ENCODE measurements at regions not wholly inside any gene's neighbourhood (a gene's known extent, or its start where the extent isn't known, plus 50 kb on each side); places are given as distances from the start of the nearest gene placed in this dataset.
A peak's percentile ranks its signal among the peaks of the same experiment; 100 is the strongest.

DNA sequence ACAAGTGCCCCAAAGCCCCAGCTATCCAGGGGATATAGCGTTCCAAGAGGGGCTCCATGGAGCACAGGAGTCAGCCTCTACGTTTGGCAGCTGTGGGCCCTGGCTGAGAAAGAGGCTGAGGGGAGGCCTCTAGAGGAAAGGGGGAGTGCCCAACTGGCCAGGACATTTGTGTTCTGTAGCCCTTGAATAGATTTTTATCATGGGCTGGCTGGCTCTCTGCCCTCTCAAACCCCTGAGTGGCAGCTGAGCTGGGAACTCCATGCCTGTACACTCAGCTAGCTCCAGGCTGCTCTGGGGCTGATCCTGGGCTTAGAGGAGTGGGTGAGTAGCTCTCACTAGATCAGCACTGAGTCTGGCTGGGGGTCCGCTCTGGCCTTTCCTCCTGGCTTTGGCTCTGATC, 285.0 kb downstream of the ZSWIM6 start:
- Mint-ChIP-seq H3K27ac (no peak overlapping the region), H3K4me3 (no peak overlapping the region), H3K27me3 (peaks cover 12% of the 10 kb centered on the region), H3K4me1 (ENCODE audit: low read depth) (peaks cover 21% of the 10 kb centered on the region), H3K36me3 (ENCODE audit: low read depth) (no peaks in the 10 kb centered on the region), H3K9me3 (no peaks in the 10 kb centered on the region)
- intact Hi-C loops (cut with micrococcal nuclease) = no loop called here

GRCh38 chr5:61617995-61618525, 286.0 kb downstream of the ZSWIM6 start:
- no peaks in the 10 kb centered on the region for H3K9me3 Mint-ChIP-seq
- peaks cover 26% of the 10 kb centered on the region for H3K4me1 Mint-ChIP-seq (ENCODE audit: low read depth)
- no peak overlapping the region for H3K27ac Mint-ChIP-seq
- H3K4me3 Mint-ChIP-seq = no peak overlapping the region
- intact Hi-C loops (cut with micrococcal nuclease) = no loop called here
- no peaks in the 10 kb centered on the region for H3K36me3 Mint-ChIP-seq (ENCODE audit: low read depth)
- peaks cover 11% of the 10 kb centered on the region for H3K27me3 Mint-ChIP-seq

DNA sequence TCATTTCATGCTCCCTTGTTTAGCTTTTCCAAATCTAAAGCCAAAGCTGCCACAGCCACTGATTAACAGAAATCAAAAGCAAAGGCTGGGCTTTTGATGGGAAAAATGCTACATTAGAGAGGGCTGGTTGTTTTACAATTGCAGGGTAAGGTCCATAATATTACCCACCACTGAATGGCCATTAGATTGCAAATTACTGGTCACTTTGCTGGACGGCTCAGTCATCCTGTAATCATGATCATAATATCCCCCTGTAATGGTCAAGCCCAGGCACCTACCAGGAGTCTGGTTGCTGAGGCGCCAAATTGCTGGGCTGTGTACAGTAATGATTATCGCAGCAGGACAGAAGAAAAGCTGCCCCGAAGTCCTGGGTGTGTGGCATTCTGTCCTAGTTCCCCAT, 286.5 kb downstream of the ZSWIM6 start:
- H3K4me3 Mint-ChIP-seq = no peak overlapping the region
- H3K9me3 Mint-ChIP-seq = no peaks in the 10 kb centered on the region
- no peaks in the 10 kb centered on the region for H3K36me3 Mint-ChIP-seq (ENCODE audit: low read depth)
- H3K4me1 Mint-ChIP-seq (ENCODE audit: low read depth) = peaks cover 26% of the 10 kb centered on the region
- H3K27ac Mint-ChIP-seq = no peak overlapping the region
- intact Hi-C loops (cut with micrococcal nuclease) = no loop called here
- H3K27me3 Mint-ChIP-seq = peaks cover 10% of the 10 kb centered on the region

DNA sequence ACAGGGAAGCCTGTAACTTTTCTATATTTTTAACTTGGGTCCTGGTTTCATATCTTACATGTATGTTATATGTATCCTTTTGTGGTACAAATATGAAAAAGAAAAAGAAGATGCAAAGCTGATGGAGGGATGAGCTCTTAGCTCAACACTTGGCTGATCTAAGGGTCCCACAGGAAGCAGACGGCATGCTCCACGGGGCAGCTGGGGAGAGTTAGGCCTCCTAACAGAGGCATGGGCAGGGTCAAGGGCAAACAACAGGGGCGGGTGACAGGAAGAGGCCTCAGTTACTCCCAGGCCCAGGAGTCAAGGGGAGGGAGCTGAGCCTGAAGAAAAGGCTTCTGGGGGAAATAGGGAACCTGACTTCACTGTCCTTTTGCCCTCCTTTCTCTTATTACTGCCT, 287.2 kb downstream of the ZSWIM6 start:
- intact Hi-C loops (cut with micrococcal nuclease) = no loop called here
- H3K4me1 Mint-ChIP-seq (ENCODE audit: low read depth) = peaks cover 20% of the 10 kb centered on the region
- H3K36me3 Mint-ChIP-seq (ENCODE audit: low read depth) = no peaks in the 10 kb centered on the region
- no peaks in the 10 kb centered on the region for H3K9me3 Mint-ChIP-seq
- H3K27me3 Mint-ChIP-seq = peaks cover 4% of the 10 kb centered on the region
- no peak overlapping the region for H3K4me3 Mint-ChIP-seq
- peak overlapping the region; percentile 2 for H3K27ac Mint-ChIP-seq

DNA sequence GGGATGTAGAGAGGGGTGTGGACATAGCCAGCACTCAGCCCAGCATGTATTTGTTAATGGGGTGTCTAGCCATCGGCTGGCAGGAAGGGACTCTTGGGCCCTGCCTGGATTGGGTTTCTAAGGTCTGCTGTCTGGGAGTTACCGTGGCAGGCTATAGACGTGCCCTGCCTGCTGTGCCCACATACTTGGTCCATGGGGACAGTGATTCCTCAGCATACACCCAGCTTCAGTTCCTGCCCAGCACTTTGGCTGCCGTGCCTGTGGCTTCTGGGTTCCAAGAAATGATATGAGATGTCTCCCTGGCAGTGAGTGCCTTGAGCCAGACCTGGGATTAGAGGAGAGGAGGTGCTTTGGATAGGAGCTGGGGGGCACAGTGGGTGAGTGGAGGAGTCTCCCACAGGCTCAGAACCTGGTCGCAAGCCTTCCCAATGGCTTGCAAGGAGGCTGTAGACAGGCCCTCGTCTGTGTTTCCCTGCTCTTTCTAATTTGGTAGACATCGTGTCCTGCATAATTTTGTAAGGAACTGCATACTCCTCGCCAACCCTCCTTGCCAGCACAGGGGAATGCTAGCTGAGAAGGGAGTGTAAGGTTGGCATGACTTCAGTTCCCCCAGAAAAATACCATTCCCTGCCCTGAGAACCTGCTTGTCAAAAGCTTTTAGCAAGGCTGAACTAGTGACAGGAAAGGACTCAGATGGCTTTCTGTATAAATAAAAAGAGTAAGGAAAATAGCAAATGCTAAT, 287.9 kb downstream of the ZSWIM6 start:
- intact Hi-C loops (cut with micrococcal nuclease) = loop anchor here (10.0 kb wide), 1 partner anchor 925 kb away; no protein-coding TSS in a partner anchor
- no peaks in the 10 kb centered on the region for H3K9me3 Mint-ChIP-seq
- H3K4me3 Mint-ChIP-seq = no peak overlapping the region

DNA sequence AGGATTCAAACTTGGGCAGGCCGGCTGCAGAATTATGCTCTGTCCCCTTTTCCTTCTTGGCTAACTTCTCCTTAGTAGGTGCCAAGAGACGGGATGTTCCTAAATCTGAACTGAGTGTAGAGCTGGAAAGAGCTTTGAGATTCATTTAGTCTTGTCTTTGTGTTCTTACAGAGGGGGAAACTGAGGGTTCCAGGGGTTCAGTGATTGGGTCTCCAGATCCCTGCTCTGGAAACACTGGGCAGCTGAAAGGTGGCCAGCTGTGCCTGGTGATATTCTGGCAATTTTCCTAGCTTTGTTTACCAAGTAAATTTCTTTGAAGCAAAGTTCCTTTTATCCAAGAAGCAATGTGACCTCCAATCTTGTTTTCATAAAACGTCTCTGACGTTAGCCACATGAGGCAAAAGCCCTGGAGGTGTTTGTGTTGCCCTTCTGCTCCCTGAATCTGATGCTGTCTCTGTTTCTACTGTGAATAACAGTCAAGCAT, 288.7 kb downstream of the ZSWIM6 start:
- Mint-ChIP-seq H3K9me3 (no peaks in the 10 kb centered on the region), H3K4me3 (no peak overlapping the region), H3K4me1 (ENCODE audit: low read depth) (peaks cover 29% of the 10 kb centered on the region), H3K36me3 (ENCODE audit: low read depth) (no peaks in the 10 kb centered on the region), H3K27ac (no peak overlapping the region), H3K27me3 (peaks cover 10% of the 10 kb centered on the region)
- intact Hi-C loops (cut with micrococcal nuclease) = loop anchor here (10.0 kb wide), 1 partner anchor 926 kb away; no protein-coding TSS in a partner anchor

More for the DNA sequence above, 287.9 kb downstream of the ZSWIM6 start:
- peaks cover 7% of the 10 kb centered on the region for H3K27me3 Mint-ChIP-seq
- no peaks in the 10 kb centered on the region for H3K36me3 Mint-ChIP-seq (ENCODE audit: low read depth)
- peaks cover 21% of the 10 kb centered on the region for H3K4me1 Mint-ChIP-seq (ENCODE audit: low read depth)
- H3K27ac Mint-ChIP-seq = peak overlapping the region; percentile 2

- intact Hi-C loops (cut with micrococcal nuclease) = loop anchor here (10.0 kb wide), 1 partner anchor 926 kb away; no protein-coding TSS in a partner anchor
- Mint-ChIP-seq H3K4me3 (no peak overlapping the region), H3K36me3 (ENCODE audit: low read depth) (no peaks in the 10 kb centered on the region), H3K9me3 (no peaks in the 10 kb centered on the region), H3K27me3 (peaks cover 10% of the 10 kb centered on the region), H3K4me1 (ENCODE audit: low read depth) (peaks cover 31% of the 10 kb centered on the region), H3K27ac (no peak overlapping the region)
Measured at GRCh38 chr5:61621202-61621650, 289.2 kb downstream of the ZSWIM6 start.

- Mint-ChIP-seq H3K27ac (no peak overlapping the region), H3K4me1 (ENCODE audit: low read depth) (peaks cover 40% of the 10 kb centered on the region), H3K4me3 (no peak overlapping the region), H3K27me3 (peaks cover 10% of the 10 kb centered on the region), H3K36me3 (ENCODE audit: low read depth) (no peaks in the 10 kb centered on the region), H3K9me3 (no peaks in the 10 kb centered on the region)
- intact Hi-C loops (cut with micrococcal nuclease) = loop anchor here (10.0 kb wide), 1 partner anchor 927 kb away; no protein-coding TSS in a partner anchor
Measured at GRCh38 chr5:61622156-61622555, 290.1 kb downstream of the ZSWIM6 start.

- H3K4me1 Mint-ChIP-seq (ENCODE audit: low read depth) = peaks cover 49% of the 10 kb centered on the region
- no peak overlapping the region for H3K27ac Mint-ChIP-seq
- intact Hi-C loops (cut with micrococcal nuclease) = loop anchor here (10.0 kb wide), 1 partner anchor 929 kb away; no protein-coding TSS in a partner anchor
- H3K27me3 Mint-ChIP-seq = peaks cover 13% of the 10 kb centered on the region
- H3K36me3 Mint-ChIP-seq (ENCODE audit: low read depth) = no peaks in the 10 kb centered on the region
- no peak overlapping the region for H3K4me3 Mint-ChIP-seq
- no peaks in the 10 kb centered on the region for H3K9me3 Mint-ChIP-seq
Measured at GRCh38 chr5:61623401-61624069, 291.5 kb downstream of the ZSWIM6 start.

DNA sequence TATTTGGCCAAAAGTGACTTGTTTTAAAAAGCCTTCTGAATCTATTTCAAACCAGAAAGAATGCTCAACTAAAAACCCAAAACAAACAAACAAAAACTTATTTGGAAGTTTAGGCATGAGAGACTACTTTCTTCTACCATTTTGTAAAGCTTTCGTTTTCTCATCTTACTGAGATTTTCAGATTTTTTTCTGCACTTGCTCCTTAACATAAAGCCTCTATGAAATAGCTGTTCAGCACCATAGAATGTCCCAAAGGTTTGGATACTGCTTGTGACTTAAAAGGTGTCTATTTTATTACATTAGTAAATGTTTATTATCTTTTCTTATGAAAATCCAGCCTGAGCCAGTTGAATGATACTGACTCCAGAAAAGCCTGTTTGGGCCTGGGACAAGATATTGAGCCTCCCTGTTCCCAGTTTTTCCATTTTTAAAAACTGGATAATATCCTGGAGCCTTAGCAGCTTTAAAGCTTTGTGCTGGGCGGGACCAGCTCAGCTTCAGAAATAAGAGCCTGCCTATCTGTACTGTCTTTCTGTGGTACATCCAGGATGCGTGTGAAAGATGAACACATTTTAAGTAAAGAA, 292.6 kb downstream of the ZSWIM6 start:
- peaks cover 15% of the 10 kb centered on the region for H3K27me3 Mint-ChIP-seq
- H3K27ac Mint-ChIP-seq = no peak overlapping the region
- intact Hi-C loops (cut with micrococcal nuclease) = loop anchor here (10.0 kb wide), 1 partner anchor 930 kb away; no protein-coding TSS in a partner anchor
- H3K4me1 Mint-ChIP-seq (ENCODE audit: low read depth) = peaks cover 43% of the 10 kb centered on the region
- peak overlapping the region; percentile 56 for H3K4me3 Mint-ChIP-seq
- H3K36me3 Mint-ChIP-seq (ENCODE audit: low read depth) = no peaks in the 10 kb centered on the region
- H3K9me3 Mint-ChIP-seq = no peaks in the 10 kb centered on the region

- peaks cover 15% of the 10 kb centered on the region for H3K27me3 Mint-ChIP-seq
- H3K4me3 Mint-ChIP-seq = peak overlapping the region; percentile 79
- H3K4me1 Mint-ChIP-seq (ENCODE audit: low read depth) = peaks cover 39% of the 10 kb centered on the region
- peak overlapping the region; percentile 77 for H3K27ac Mint-ChIP-seq
- H3K36me3 Mint-ChIP-seq (ENCODE audit: low read depth) = no peaks in the 10 kb centered on the region
- H3K9me3 Mint-ChIP-seq = no peaks in the 10 kb centered on the region
- intact Hi-C loops (cut with micrococcal nuclease) = loop anchor here (10.0 kb wide), 1 partner anchor 930 kb away; no protein-coding TSS in a partner anchor
Measured at GRCh38 chr5:61625137-61625561, 293.1 kb downstream of the ZSWIM6 start.

DNA sequence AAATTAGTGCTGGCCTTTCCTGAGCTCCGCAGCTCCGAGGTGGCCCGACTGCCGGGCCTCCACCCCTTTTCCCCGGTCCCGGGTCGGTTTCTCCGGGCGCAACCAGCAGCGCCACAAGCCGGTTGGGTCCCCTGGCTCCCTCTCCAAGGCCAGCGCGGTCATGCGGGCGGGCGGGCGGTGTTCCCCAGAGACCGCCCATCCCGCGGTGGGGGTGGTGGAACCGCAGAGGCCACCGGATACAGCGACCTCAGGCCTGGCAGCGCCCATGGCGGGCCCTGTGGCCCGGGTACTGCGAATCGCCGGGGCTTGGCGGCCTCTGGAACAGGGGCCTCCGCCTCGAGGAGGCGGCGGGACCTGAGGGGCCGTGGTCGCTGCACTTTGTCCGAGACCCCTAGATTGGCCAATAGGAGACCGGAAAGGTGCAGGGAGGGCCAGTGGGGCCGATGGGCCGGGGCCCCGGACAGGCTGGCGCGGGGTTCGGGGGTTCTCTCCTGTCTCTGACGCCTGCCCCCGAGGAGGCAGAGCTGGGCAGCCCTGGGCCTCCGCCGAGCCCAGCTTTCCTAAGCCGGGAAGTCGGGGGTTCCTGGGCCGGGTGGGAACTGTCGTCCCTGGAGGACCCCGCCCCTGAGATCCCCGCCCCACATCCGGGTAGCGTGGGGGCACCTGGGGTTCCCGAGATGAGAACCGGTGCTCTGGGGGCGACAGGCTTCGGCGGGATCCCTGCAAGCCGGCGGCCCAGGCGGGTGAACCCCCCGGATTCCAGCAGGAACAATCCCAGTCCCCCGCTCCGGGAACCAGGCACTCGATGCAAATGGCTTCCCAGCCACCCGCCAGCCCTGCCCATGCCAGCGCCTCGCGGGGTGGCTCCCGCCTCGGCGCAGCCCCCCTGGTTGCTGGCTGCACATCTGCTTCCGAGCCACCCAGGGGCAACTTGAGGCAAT, 293.9 kb downstream of the ZSWIM6 start:
- Mint-ChIP-seq H3K36me3 (ENCODE audit: low read depth) (no peaks in the 10 kb centered on the region), H3K9me3 (no peaks in the 10 kb centered on the region), H3K27me3 (peaks cover 15% of the 10 kb centered on the region), H3K4me1 (ENCODE audit: low read depth) (peaks cover 39% of the 10 kb centered on the region), H3K27ac (peak overlapping the region; percentile 77), H3K4me3 (peak overlapping the region; percentile 79)
- intact Hi-C loops (cut with micrococcal nuclease) = loop anchor here (10.0 kb wide), 1 partner anchor 931 kb away; no protein-coding TSS in a partner anchor

All from dendritic cell treated with granulocyte-macrophage colony-stimulating factor and Interleukin-4, amounts not matched to agents 40 ng/mL and 50 ng/mL, for 4 days (primary cell).